GM12875 (cell line): ENCODE measurements at regions not wholly inside any gene's neighbourhood (a gene's known extent, or its start where the extent isn't known, plus 50 kb on each side); places are given as distances from the start of the nearest gene placed in this dataset.

ENCODE experiments used
- H3K4me3 ChIP-seq: one replicate; pipeline ENCODE4 v1.5.1; 2011; ENCODE audit warnings: low read depth, low read length, control low read depth
- TF ChIP-seq, protein P1 (sequence below): IDR thresholded peaks from 2 replicates; pipeline ENCODE4 v1.5.1; 2011; ENCODE audit warnings: low read depth, mild to moderate bottlenecking, control low read depth, inconsistent platforms, low read length, moderate library complexity, borderline replicate concordance; ENCODE audit not compliant: insufficient read depth

DNA sequence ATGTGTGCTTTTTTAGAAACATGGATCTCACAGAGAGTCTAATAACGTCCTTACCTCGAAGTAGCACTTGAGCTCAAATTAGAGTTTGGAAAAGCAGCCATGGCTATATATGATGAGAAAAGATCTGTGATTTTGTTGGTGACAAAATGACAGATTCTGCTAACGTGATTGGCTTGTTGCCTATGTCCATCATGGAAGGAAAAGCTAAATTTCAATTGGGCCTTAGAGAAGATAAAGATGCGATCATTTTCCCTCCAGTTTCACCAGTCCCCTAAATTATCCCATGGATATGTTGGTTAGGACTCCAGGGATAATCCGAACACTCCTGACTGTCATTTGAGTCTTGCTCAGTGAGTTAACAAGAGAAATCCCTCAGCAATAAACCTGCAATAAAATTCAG lies 175.8 kb downstream of the C16orf95 start:
- H3K4me3 ChIP-seq, result no peak overlapping the region
- TF ChIP-seq, protein P1, sequence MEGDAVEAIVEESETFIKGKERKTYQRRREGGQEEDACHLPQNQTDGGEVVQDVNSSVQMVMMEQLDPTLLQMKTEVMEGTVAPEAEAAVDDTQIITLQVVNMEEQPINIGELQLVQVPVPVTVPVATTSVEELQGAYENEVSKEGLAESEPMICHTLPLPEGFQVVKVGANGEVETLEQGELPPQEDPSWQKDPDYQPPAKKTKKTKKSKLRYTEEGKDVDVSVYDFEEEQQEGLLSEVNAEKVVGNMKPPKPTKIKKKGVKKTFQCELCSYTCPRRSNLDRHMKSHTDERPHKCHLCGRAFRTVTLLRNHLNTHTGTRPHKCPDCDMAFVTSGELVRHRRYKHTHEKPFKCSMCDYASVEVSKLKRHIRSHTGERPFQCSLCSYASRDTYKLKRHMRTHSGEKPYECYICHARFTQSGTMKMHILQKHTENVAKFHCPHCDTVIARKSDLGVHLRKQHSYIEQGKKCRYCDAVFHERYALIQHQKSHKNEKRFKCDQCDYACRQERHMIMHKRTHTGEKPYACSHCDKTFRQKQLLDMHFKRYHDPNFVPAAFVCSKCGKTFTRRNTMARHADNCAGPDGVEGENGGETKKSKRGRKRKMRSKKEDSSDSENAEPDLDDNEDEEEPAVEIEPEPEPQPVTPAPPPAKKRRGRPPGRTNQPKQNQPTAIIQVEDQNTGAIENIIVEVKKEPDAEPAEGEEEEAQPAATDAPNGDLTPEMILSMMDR, result no peak

DNA sequence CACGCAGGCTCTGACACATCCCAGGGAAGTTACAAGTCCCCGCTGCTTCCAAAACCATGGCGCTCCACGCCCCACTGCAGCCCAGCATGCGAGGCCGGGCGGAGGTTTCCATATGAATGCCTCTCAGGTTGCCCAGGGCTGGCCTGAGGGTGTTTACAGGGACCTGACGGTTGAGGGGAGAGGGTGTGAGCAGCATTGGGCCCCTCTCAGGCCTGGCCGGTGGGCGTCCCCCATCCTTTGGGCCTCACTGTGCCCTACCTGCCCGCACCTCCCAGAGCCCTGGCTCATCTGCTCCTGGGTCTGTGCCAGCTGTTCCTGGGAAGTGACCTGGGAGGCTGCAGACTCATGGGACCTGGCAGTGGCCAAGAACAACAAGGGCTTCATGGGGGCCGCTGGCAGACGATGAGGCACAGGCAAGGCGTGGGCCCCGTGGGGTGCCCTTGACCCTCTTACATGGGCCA lies 173.5 kb downstream of the C16orf95 start:
- no peak overlapping the region for H3K4me3 ChIP-seq
- TF ChIP-seq, protein P1, result no peak

DNA sequence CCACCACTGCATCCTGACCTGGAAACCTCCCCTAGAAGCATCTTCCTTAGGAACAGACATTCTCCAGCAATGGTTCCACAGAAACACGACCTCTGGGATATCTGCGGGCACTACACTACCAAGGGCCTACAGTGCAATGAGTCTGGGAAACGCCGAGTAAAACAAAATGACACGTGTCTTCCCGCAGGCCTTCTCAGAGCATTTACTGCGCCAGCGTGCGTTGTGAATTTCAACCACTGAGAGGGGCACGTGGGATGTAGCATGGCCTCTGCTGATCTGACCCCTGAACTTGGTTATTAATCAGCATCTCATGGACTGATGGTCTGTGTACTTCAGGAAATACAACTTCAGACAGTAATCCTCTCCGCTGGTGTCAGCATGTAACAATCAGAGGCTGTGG lies 173.0 kb downstream of the C16orf95 start:
- H3K4me3 ChIP-seq, result no peak overlapping the region
- TF ChIP-seq, protein P1, result no peak

DNA sequence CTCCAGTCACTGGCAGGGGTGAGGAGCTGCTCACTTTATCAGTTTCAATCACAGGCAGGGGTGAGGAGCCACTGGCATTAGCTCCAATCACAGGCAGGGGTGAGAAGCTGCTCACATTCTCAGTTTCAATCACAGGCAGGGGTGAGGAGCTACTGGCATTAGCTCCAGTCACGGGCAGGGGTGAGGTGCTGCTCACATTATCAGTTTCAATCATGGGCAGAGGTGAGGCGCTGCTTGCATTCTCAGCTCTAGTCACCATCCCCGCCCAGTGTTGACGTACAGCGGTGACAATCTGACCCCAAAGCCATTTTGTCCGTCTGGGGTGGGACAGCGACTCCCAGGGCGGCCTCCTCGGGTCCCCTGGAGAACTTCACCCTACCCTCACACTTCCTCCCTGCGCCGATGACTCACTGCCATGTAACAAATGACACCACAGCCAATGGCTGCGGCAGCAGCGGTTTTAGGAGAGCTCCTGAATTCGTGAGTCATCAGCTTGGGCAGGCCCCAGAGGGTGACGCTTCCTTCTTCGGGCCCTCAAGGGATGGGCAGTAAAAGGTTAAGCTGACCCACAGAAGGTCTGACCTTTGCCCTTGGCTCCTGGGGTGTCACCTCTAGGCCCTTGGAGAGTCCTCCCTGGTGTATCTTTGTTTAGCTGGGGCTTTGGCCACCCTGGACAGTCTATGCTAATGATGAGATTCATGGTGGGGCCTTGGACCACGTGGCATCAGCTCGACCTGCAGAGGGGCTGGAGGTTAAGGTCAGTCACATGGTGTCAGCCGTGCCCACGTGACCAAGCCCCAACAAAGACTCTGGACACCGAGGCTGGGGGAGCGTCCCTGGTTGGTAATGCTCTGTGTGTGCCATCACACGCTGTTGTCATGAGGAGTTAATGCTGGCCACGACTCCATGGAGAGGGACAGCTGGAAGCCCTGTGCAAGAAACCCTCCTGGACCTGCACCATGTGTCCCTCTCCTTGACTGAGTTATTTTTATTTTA lies 171.7 kb downstream of the C16orf95 start:
- TF ChIP-seq, protein P1, result no peak
- no peak overlapping the region for H3K4me3 ChIP-seq

DNA sequence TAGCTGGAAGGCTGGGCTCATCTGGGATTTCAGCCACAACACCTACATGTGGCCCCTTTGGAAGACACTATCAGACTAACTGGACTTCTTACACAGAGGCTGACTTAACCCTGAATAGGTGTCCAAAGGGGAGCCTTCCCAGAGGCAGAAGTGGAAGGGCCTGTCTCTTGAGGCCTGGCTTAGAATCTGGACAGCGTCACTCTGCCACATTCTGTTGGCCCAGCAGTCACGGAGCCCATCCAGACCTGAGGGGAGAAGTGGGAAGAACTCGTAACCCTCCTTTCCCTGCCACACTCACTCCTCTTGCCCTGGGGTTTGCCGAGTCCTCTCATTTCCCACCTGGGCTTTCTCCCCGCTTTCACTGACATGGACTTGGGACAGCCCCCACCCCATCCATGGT lies 170.5 kb downstream of the C16orf95 start:
- TF ChIP-seq, protein P1, result no peak
- H3K4me3 ChIP-seq, result no peak overlapping the region

DNA sequence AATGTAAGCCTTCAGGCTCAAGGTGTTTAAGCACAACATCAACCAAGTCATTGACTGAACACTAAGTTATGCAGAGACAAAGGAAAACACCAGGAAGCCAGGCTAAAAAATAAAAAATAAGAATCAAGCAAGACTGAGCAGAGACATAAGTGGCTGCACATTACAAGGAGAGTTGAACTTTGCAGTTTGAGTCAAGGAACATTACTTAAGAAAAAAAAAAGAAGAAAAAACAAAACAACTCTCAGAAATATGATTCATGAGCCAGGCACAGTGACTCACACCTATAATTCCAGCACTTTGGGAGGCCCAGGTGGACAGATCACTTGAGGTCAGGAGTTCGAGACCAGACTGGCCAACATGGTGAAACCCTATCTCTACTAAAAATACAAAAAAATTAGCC lies 168.1 kb downstream of the C16orf95 start:
- no peak overlapping the region for H3K4me3 ChIP-seq
- TF ChIP-seq, protein P1, result no peak

DNA sequence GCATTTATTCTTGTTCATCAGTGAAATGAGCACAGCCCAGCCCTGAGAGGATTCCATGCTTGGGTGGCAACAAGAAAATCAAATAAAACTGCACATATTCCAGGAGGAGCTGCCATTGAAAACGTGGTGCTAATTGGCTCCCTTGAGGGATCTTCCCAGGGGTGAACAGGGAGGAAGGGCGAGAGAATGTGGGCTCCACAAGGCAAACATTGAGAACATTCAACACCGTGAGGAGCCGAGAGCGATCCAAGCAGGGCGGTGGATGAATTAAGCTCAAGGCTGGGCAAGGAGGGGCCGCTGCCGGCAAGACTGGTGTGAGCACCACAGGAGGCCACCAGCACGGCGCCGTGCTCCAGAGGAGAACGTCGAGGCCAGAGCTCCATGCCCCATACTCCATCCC lies 166.9 kb downstream of the C16orf95 start:
- H3K4me3 ChIP-seq, result no peak overlapping the region
- TF ChIP-seq, protein P1, result no peak
